Activated T-cell treated with anti-CD3 and anti-CD28 coated beads, Interleukin-2, amount 50 U/mL, for 24 hours (primary cell): ENCODE measurements at regions not wholly inside any gene's neighbourhood (a gene's known extent, or its start where the extent isn't known, plus 50 kb on each side); places are given as distances from the start of the nearest gene placed in this dataset.
A peak's percentile ranks its signal among the peaks of the same experiment; 100 is the strongest.

Source experiments
- DNase-seq: peaks from one replicate; pipeline ENCODE4 v3.0.0-alpha.2; 2020
- H3K27ac Mint-ChIP-seq: 2 replicates; pipeline ENCODE4 v1.8.0; 2020; ENCODE audit warnings: mild to moderate bottlenecking, mixed read lengths
- H3K27me3 Mint-ChIP-seq: 2 replicates; pipeline ENCODE4 v1.8.0; 2020; ENCODE audit warnings: mixed read lengths
- H3K36me3 Mint-ChIP-seq: 2 replicates; pipeline ENCODE4 v1.8.0; 2020; ENCODE audit warnings: low read depth, mixed read lengths
- H3K4me1 Mint-ChIP-seq: 2 replicates; pipeline ENCODE4 v1.8.0; 2020; ENCODE audit warnings: low read depth, mixed read lengths
- H3K4me3 Mint-ChIP-seq: 2 replicates; pipeline ENCODE4 v1.8.0; 2020; ENCODE audit warnings: mild to moderate bottlenecking, moderate library complexity, mixed read lengths
- H3K9me3 Mint-ChIP-seq: 2 replicates; pipeline ENCODE4 v1.8.0; 2020; ENCODE audit warnings: mixed read lengths

GRCh38 chr12:110998165-110998564 is 77.8 kb upstream of the MYL2 start:
- peaks cover 6% of the 10 kb centered on the region for H3K9me3 Mint-ChIP-seq
- no peak for DNase-seq
- H3K36me3 Mint-ChIP-seq: no peaks in the 10 kb centered on the region
- peaks cover 16% of the 10 kb centered on the region for H3K27me3 Mint-ChIP-seq
- no peak overlapping the region for H3K4me3 Mint-ChIP-seq
- no peaks in the 10 kb centered on the region for H3K4me1 Mint-ChIP-seq
- no peak overlapping the region for H3K27ac Mint-ChIP-seq

GRCh38 chr12:110996415-110996814 is 76.0 kb upstream of the MYL2 start:
- Mint-ChIP-seq H3K4me1 (no peaks in the 10 kb centered on the region), H3K4me3 (no peak overlapping the region), H3K27ac (no peak overlapping the region), H3K36me3 (no peaks in the 10 kb centered on the region), H3K9me3 (peaks cover 6% of the 10 kb centered on the region), H3K27me3 (peaks cover 18% of the 10 kb centered on the region)
- DNase-seq: no peak

- Mint-ChIP-seq H3K9me3 (peaks cover 6% of the 10 kb centered on the region), H3K36me3 (no peaks in the 10 kb centered on the region), H3K27me3 (peaks cover 16% of the 10 kb centered on the region), H3K27ac (no peak overlapping the region), H3K4me3 (no peak overlapping the region), H3K4me1 (no peaks in the 10 kb centered on the region)
- no peak for DNase-seq
Observed at GRCh38 chr12:110995615-110996014, 75.2 kb upstream of the MYL2 start.

- Mint-ChIP-seq H3K9me3 (peaks cover 6% of the 10 kb centered on the region), H3K36me3 (no peaks in the 10 kb centered on the region), H3K4me1 (no peaks in the 10 kb centered on the region), H3K27me3 (peaks cover 21% of the 10 kb centered on the region), H3K4me3 (no peak overlapping the region), H3K27ac (no peak overlapping the region)
- DNase-seq: no peak
Observed at GRCh38 chr12:110995016-110995415, 74.6 kb upstream of the MYL2 start.

- peaks cover 20% of the 10 kb centered on the region for H3K27me3 Mint-ChIP-seq
- H3K36me3 Mint-ChIP-seq: no peaks in the 10 kb centered on the region
- no peak for DNase-seq
- H3K4me1 Mint-ChIP-seq: no peaks in the 10 kb centered on the region
- no peak overlapping the region for H3K4me3 Mint-ChIP-seq
- H3K9me3 Mint-ChIP-seq: peaks cover 6% of the 10 kb centered on the region
- no peak overlapping the region for H3K27ac Mint-ChIP-seq
Observed at GRCh38 chr12:110993434-110993833, 73.1 kb upstream of the MYL2 start.

- Mint-ChIP-seq H3K4me1 (no peaks in the 10 kb centered on the region), H3K4me3 (no peak overlapping the region), H3K27me3 (peaks cover 20% of the 10 kb centered on the region)
Observed at GRCh38 chr12:110992909-110993308, 72.5 kb upstream of the MYL2 start.

GRCh38 chr12:110983811-110984210 is 63.4 kb upstream of the MYL2 start:
- H3K36me3 Mint-ChIP-seq: no peaks in the 10 kb centered on the region
- no peak for DNase-seq
- H3K4me1 Mint-ChIP-seq: no peaks in the 10 kb centered on the region
- H3K9me3 Mint-ChIP-seq: no peaks in the 10 kb centered on the region
- no peak overlapping the region for H3K4me3 Mint-ChIP-seq
- peaks cover 36% of the 10 kb centered on the region for H3K27me3 Mint-ChIP-seq
- H3K27ac Mint-ChIP-seq: no peak overlapping the region

More at GRCh38 chr12:110992909-110993308, 72.5 kb upstream of the MYL2 start:
- Mint-ChIP-seq H3K9me3 (peaks cover 2% of the 10 kb centered on the region), H3K36me3 (no peaks in the 10 kb centered on the region), H3K27ac (no peak overlapping the region)
- no peak for DNase-seq

- Mint-ChIP-seq H3K4me3 (no peak overlapping the region), H3K9me3 (peaks cover 12% of the 10 kb centered on the region), H3K36me3 (no peaks in the 10 kb centered on the region), H3K27me3 (peaks cover 7% of the 10 kb centered on the region), H3K4me1 (peaks cover 4% of the 10 kb centered on the region), H3K27ac (peak overlapping the region; percentile 55)
- DNase-seq: no peak
Observed at GRCh38 chr12:110972866-110973265, 52.5 kb upstream of the MYL2 start.

GRCh38 chr12:110971936-110972335 is 51.6 kb upstream of the MYL2 start:
- peaks cover 4% of the 10 kb centered on the region for H3K4me1 Mint-ChIP-seq
- peaks cover 12% of the 10 kb centered on the region for H3K9me3 Mint-ChIP-seq
- H3K27me3 Mint-ChIP-seq: peaks cover 7% of the 10 kb centered on the region
- no peak for DNase-seq
- H3K36me3 Mint-ChIP-seq: no peaks in the 10 kb centered on the region
- no peak overlapping the region for H3K27ac Mint-ChIP-seq
- no peak overlapping the region for H3K4me3 Mint-ChIP-seq

GRCh38 chr12:110971189-110971920 is 51.0 kb upstream of the MYL2 start:
- H3K27me3 Mint-ChIP-seq: peaks cover 4% of the 10 kb centered on the region
- H3K27ac Mint-ChIP-seq: no peak overlapping the region
- H3K4me3 Mint-ChIP-seq: no peak overlapping the region
- no peaks in the 10 kb centered on the region for H3K36me3 Mint-ChIP-seq
- no peak for DNase-seq
- peaks cover 12% of the 10 kb centered on the region for H3K9me3 Mint-ChIP-seq
- peaks cover 4% of the 10 kb centered on the region for H3K4me1 Mint-ChIP-seq
